Keratinocyte (primary cell): ENCODE measurements at regions not wholly inside any gene's neighbourhood (a gene's known extent, or its start where the extent isn't known, plus 50 kb on each side); places are given as distances from the start of the nearest gene placed in this dataset.

Experiments
- DNase-seq: peaks from one replicate; pipeline ENCODE4 v3.0.0-alpha.2; 2011; ENCODE audit warnings: low read depth, missing footprints, low spot score
- FAIRE-seq: peaks from 2 replicates; lab custom pipeline; 2011; peaks lifted over from hg19 to GRCh38; lab: Jason Lieb, UNC
- H2AFZ ChIP-seq: 2 replicates; pipeline ENCODE4 v1.6.0; 2012; ENCODE audit warnings: low read length, control low read depth, inconsistent platforms; ENCODE audit not compliant: control insufficient read depth
- H3K27ac ChIP-seq: 2 replicates; pipeline ENCODE4 v1.5.1; 2011; ENCODE audit warnings: low read length; ENCODE audit not compliant: control insufficient read depth, insufficient read depth
- H3K27me3 ChIP-seq: 3 replicates; pipeline ENCODE4 v1.6.0; 2011; ENCODE audit warnings: low read length; ENCODE audit not compliant: control insufficient read depth, insufficient read depth; ENCODE audit errors: extremely low read depth
- H3K36me3 ChIP-seq, 2 experiments: 2 replicates in 1 of 2; 3 replicates in 1 of 2; pipeline ENCODE4 v1.5.1; 2011; ENCODE audit warnings: low read length in 2 of 2, mild to moderate bottlenecking in 1 of 2; ENCODE audit not compliant: control insufficient read depth in 2 of 2, insufficient read depth in 2 of 2; ENCODE audit errors: extremely low read depth in 1 of 2
- H3K4me1 ChIP-seq: 3 replicates; pipeline ENCODE4 v1.5.1; 2011; ENCODE audit warnings: low read length; ENCODE audit not compliant: control insufficient read depth, insufficient read depth; ENCODE audit errors: extremely low read depth
- H3K4me2 ChIP-seq: 3 replicates; pipeline ENCODE4 v1.6.0; 2011; ENCODE audit warnings: low read depth, low read length; ENCODE audit not compliant: control insufficient read depth, insufficient read depth; ENCODE audit errors: extremely low read depth
- H3K4me3 ChIP-seq, 3 experiments: fragments of 200-600 bp in 1 of 3; sonication (generic) in 1 of 3; 2 replicates in 2 of 3; 3 replicates in 1 of 3; pipeline ENCODE4 v1.5.1; 2011 to 2016; ENCODE audit warnings: low read length in 3 of 3, mild to moderate bottlenecking in 3 of 3, control low read depth in 2 of 3, inconsistent platforms in 1 of 3, low read depth in 1 of 3, mixed read lengths in 1 of 3, mixed run types in 1 of 3, moderate library complexity in 1 of 3; ENCODE audit not compliant: control insufficient read depth in 2 of 3, insufficient read depth in 2 of 3; ENCODE audit errors: extremely low read depth in 1 of 3
- H3K79me2 ChIP-seq: 2 replicates; pipeline ENCODE4 v1.6.0; 2012; ENCODE audit warnings: low read length; ENCODE audit not compliant: control insufficient read depth, insufficient read depth
- H3K9ac ChIP-seq: 3 replicates; pipeline ENCODE4 v1.6.0; 2011; ENCODE audit warnings: low read length; ENCODE audit not compliant: control insufficient read depth, insufficient read depth; ENCODE audit errors: extremely low read depth
- H3K9me1 ChIP-seq: 3 replicates; pipeline ENCODE4 v1.6.0; 2011; ENCODE audit warnings: low read length; ENCODE audit not compliant: control insufficient read depth, insufficient read depth; ENCODE audit errors: extremely low read depth
- H3K9me3 ChIP-seq: 2 replicates; pipeline ENCODE4 v1.5.1; 2012; ENCODE audit warnings: low read depth, low read length; ENCODE audit not compliant: control insufficient read depth
- H4K20me1 ChIP-seq: 3 replicates; pipeline ENCODE4 v1.6.0; 2011; ENCODE audit warnings: low read length; ENCODE audit not compliant: control insufficient read depth, insufficient read depth; ENCODE audit errors: extremely low read depth
- EZH2 ChIP-seq: IDR thresholded peaks from one replicate; pipeline ENCODE4 v1.6.1; 2012; ENCODE audit warnings: inconsistent platforms, mild to moderate bottlenecking, low read length, moderate library complexity
- dilution Hi-C: fragments of 300-500 bp; cut with MboI; formaldehyde crosslinking; loops from one replicate; pipeline ENCODE4 v1.7.0; 2020; ENCODE audit warnings: low sequenced_read_pairs; ENCODE audit not compliant: extremely low pct_ligation_motif_present
- TF ChIP-seq, protein P1 (sequence below), 3 experiments: IDR thresholded peaks in 1 of 3; conservative IDR thresholded peaks in 1 of 3; optimal IDR thresholded peaks in 1 of 3; 2 replicates in 2 of 3; 3 replicates in 1 of 3; pipeline versions ENCODE3 to v1.5.1; 2011; ENCODE audit warnings: low read length in 3 of 3, mild to moderate bottlenecking in 3 of 3, moderate library complexity in 2 of 3, control low read depth in 1 of 3, inconsistent platforms in 1 of 3; ENCODE audit not compliant: insufficient read depth in 2 of 3; ENCODE audit errors: extremely low read depth in 1 of 3

DNA sequence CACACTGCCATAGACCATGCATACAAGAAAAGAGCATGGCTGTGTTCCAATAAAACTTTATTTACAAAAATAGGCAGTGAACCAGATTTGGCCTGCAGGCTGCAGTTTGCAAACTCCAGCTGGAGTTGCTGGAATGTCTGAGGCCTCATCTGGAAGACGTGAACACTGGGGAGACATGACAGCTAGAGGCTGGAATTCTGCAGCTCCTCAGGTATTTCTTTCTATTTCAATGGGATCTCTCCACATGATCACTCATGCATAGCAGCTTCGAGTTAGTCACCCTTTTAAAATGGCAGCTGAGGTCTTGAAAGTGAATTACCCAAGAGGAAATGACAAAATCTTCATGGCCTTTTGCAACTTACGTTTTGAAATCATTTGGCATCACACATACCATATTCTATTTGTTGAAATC lies 52.6 kb upstream of the BET1 start:
- Histone ChIP-seq H3K4me2 (no peak overlapping the region), H3K9me1 (no peaks in the 10 kb centered on the region), H3K4me1 (peaks cover 6% of the 10 kb centered on the region), H4K20me1 (no peaks in the 10 kb centered on the region), H3K4me3 (no peak overlapping the region), H3K36me3 (no peaks in the 10 kb centered on the region), H3K27ac (peak overlapping the region; percentile 51), H3K9me3 (no peaks in the 10 kb centered on the region), H3K79me2 (no peaks in the 10 kb centered on the region), H3K9ac (no peak overlapping the region), H3K27me3 (no peaks in the 10 kb centered on the region), H2AFZ (peak overlapping the region; percentile 79)
- dilution Hi-C loops, result no loop called here
- DNase-seq (peak; percentile 69), FAIRE-seq (peak; percentile 77)
- TF ChIP-seq, protein P1, sequence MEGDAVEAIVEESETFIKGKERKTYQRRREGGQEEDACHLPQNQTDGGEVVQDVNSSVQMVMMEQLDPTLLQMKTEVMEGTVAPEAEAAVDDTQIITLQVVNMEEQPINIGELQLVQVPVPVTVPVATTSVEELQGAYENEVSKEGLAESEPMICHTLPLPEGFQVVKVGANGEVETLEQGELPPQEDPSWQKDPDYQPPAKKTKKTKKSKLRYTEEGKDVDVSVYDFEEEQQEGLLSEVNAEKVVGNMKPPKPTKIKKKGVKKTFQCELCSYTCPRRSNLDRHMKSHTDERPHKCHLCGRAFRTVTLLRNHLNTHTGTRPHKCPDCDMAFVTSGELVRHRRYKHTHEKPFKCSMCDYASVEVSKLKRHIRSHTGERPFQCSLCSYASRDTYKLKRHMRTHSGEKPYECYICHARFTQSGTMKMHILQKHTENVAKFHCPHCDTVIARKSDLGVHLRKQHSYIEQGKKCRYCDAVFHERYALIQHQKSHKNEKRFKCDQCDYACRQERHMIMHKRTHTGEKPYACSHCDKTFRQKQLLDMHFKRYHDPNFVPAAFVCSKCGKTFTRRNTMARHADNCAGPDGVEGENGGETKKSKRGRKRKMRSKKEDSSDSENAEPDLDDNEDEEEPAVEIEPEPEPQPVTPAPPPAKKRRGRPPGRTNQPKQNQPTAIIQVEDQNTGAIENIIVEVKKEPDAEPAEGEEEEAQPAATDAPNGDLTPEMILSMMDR (optimal IDR thresholded peaks at IDR 0.05 in 1 of 3, IDR thresholded peaks at IDR 0.05 in 1 of 3, conservative IDR thresholded peaks at IDR 0.05 in 1 of 3; ENCODE audit: extremely low read depth in 1 of 3, insufficient read depth in 2 of 3, low read length in 3 of 3), result no peak
- no peak for TF ChIP-seq EZH2

DNA sequence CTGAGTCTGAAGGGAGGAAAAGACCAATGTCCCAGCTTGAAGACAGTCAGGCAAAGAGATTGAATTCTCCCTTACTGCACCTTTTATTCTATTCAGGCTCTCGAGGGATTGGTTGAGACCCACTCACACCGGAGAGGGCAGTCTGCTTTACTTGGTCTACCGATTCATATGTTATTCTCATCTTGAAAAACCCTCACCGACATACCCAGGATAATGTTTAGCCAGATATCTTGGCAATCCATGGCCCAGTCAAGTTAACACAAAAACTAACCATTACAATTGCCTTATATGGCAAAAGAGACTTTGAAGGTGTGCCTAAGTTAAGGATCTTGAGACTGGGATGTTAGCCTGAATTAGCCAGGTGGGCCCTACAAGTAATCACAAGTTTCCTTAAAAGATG lies 53.8 kb upstream of the BET1 start:
- TF ChIP-seq, protein P1 (optimal IDR thresholded peaks at IDR 0.05 in 1 of 3, IDR thresholded peaks at IDR 0.05 in 1 of 3, conservative IDR thresholded peaks at IDR 0.05 in 1 of 3; ENCODE audit: extremely low read depth in 1 of 3, insufficient read depth in 2 of 3, low read length in 3 of 3), result no peak
- TF ChIP-seq EZH2, result no peak
- no peaks in the 10 kb centered on the region for H4K20me1 ChIP-seq
- DNase-seq, result no peak
- no peaks in the 10 kb centered on the region for H3K9me3 ChIP-seq
- no peaks in the 10 kb centered on the region for H3K79me2 ChIP-seq
- no peak overlapping the region for H3K4me2 ChIP-seq
- no peak overlapping the region for H3K9ac ChIP-seq
- no peak overlapping the region for H2AFZ ChIP-seq
- no peaks in the 10 kb centered on the region for H3K9me1 ChIP-seq
- no peaks in the 10 kb centered on the region for H3K27me3 ChIP-seq
- no peak for FAIRE-seq
- H3K4me1 ChIP-seq, result peaks cover 6% of the 10 kb centered on the region
- H3K27ac ChIP-seq, result no peak overlapping the region
- no peaks in the 10 kb centered on the region for H3K36me3 ChIP-seq
- no peak overlapping the region for H3K4me3 ChIP-seq
- dilution Hi-C loops, result no loop called here
